ENCODE measurements at regions not wholly inside any gene's neighbourhood (a gene's known extent, or its start where the extent isn't known, plus 50 kb on each side); places are given as distances from the start of the nearest gene placed in this dataset.
"Not testable (repeated sequence)": the region's sequence is repeated elsewhere in the genome, so short reads cannot be mapped to it uniquely, and the experiment has no call there.

DNA sequence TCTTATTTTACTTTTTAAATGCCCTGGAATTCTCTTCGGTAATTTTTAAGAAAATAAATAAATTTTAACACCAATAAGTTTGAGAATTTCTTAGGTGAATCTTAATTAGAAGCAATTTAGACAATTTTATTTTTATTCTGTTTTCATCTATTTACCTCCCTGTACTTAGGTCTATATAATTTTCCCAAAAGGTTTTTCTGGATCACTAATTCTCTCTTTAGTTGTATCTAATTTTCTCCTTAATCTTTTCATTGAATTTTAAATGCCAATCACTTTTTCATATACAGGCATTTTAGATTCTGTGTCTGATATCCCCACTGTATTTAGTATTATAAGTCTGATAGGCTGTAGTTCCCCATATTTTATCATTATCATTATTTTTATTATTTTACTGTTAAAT lies 845.3 kb downstream of the TRIML1 start:
- DNase-seq (ENCODE audit: low spot score in 2 of 2) (no peak), FAIRE-seq (no peak)

DNA sequence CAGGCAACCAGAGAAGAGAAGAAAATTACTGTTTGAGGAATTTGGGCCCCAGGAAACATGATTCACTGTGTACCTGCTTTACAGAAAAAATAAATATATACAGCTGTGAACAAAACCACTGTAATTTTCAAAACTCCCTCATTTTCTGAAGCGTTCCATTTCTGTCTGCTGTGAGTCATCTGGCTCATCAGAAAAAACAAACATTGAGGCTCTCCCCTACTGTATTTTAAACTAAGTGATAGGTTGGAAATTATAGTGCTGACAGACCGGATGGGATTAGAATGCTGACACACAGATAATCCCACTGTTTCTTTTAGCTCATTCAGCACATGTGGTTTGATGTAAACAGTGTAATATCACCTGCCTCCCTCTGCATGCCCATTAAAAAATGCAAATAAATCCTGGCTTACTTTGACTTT lies 847.0 kb downstream of the TRIML1 start:
- no peak for DNase-seq (ENCODE audit: low spot score in 2 of 2)
- FAIRE-seq, result no peak

DNA sequence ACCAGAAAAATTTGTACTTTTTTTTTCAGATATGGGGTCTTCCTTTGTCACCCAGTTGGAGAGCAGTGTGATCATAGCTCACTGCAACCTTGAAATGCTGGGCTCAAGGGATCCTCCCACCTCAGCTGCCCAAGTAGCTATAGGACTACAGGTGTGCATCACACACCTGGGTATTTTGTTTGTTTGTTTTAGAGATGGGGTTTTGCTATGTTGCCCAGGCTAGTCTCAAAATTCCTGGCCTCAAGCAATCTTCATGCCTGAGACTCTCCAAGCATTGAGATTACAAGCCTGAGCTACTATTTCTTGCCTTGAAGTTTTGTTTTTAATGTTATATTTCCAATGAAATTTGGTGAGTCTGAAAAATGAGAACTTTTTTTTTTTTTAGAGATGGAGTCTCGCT lies 847.8 kb downstream of the TRIML1 start:
- no peak for DNase-seq (ENCODE audit: low spot score in 2 of 2)
- FAIRE-seq, result no peak

DNA sequence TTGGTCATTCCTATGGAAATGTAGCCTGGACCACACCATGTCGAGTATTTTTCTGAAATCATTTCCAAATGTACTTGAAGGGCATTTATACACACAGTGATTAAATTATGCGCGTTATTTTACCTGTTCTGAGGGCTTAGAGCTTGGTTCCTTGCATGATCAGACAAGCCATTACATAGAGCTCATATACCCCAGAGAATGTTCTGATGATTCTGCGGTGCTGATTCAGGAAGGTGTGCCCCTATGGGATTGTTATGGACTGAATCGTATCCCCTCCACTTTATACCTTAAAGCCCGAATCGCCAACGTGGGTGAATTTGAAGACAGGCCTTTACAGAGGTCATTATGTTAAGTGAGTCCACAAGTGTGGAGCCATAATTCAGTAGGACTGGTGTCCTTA lies 848.9 kb downstream of the TRIML1 start:
- no peak for FAIRE-seq
- DNase-seq (ENCODE audit: low spot score in 2 of 2), result no peak

DNA sequence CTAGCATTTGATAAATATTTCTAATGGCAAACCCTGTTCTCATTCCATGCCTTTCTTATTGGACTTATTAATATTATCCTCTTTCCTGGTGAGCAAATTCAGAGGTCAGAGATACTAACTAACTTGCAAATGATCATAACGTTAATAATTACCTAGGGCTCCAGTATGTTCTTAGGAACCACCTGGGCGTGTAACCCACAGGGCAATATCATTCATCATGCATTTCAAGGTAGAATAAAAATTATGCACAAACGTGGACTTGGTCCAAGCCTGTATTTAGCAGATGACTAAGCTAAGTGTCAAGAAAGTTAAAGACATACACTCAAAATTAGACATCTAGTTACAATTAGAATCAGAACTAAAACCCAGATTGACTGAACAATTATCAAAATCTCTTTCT lies 850.1 kb downstream of the TRIML1 start:
- DNase-seq (ENCODE audit: low spot score in 2 of 2) (no peak), FAIRE-seq (no peak)

DNA sequence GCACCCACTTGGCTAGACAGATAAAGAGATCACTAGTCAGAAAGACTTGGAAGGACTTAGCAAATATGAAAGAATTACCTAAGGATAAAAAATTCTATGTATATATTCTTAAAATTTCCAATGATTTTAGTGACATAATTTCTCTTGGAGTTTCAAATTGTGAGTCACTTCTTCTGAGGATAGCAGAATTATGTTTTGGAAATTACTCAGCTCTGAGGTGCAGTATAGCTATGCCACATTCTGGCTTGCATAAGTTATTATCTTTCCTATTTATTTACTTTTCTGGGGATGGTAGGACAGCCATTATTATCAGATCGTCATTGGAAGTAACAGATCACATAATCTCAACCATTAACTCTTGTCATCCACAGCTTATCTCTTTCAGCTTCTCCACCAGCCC lies 853.5 kb downstream of the TRIML1 start:
- FAIRE-seq (no peak), DNase-seq (ENCODE audit: low spot score in 2 of 2) (no peak)

DNA sequence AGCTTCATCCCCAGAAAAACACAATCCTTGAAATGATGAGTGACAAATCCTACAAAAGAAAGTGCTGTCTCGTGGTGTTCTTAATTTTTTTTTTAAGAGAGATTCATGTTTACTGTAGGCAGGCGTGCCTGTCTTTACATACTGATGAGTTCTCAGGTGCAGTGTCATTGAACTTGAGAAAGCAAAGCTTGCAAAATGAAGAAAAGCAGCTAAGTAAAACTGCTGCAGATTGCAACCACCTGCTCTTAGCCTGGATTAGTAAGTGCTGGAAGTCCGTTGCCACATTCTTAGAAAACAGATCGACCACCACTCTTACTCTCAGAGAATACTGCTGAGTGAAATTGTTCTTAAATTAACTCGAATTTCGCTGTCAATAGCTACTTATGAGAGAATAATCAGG lies 854.6 kb downstream of the TRIML1 start:
- FAIRE-seq, result no peak
- no peak for DNase-seq (ENCODE audit: low spot score in 2 of 2)

DNA sequence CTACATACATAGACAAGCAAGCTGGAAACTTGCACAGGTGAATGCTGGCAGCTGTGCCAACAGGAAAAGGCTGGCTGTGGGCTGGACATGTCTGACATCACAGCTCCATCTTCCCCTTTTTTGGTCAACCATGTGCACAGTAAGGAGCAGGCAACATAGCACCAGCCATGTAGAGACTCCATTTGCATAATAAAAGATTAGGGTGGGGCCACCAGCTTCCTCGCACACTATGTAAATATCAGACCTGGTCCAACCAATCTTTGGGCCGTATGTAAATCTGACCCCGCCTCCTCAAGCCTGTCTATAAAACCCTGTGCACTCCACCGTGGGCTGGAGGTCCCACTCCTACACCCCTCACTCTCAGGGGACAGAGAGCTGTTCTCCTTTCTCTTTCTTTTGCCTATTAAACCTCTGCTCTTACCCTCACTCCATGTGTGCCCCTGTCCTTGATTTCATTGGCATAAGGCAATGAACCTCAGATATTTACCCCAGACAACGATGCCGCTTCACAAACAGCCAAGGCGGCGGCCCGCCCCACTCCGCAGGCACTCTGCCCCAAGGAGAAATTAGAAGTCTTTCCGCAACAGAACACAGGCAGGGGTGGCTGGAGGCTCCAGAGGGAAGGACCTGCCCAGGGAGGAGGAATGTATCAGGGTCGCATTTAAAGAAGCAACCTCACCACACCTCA lies 862.2 kb downstream of the TRIML1 start:
- FAIRE-seq, result no peak
- no peak for DNase-seq (ENCODE audit: low spot score in 2 of 2)

DNA sequence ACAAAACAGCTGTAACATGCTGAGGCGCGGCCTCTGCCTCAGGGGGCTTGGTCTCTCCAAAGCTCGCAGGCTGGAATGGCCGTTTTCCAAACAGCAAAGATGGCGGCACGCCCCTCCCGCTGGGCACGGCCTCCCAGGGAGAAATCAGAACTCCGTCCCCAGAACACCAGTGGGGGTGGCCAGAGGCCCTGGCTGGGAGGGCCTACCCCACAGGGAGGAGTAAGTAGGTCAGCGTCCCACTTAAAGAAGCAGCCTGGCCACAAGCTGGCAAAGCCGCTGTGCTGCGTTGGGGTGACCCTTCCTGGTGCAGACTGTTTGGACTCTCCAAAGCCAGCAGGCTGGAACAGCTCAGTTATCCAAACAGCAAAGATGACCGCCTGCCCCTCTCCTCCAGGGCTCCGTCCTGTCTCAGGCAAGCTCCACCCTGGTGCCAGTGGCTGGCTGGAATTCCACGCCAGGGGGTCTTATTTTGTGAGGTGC lies 862.8 kb downstream of the TRIML1 start:
- DNase-seq (ENCODE audit: low spot score in 2 of 2) (no peak), FAIRE-seq (no peak)

DNA sequence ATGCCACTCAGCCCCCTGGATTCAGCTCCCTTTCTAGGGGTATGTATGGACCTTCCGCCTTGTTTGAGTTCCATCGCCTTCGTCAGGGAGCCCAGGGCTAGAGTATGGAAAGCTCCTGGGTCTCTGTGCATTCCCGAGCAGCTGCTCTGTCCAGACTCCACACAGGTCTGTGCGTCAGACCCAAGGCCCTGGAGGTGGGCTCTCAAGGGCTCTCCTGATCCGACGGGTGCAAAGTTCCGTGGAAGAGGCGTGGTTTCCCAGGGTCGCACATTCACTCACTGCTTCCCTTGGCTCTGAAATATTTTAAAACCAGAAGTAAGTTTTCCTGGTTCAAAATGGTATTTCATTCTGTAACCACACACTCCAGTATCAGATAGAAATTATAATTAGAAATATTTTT lies 863.2 kb downstream of the TRIML1 start:
- no peak for FAIRE-seq
- no peak for DNase-seq (ENCODE audit: low spot score in 2 of 2)

DNA sequence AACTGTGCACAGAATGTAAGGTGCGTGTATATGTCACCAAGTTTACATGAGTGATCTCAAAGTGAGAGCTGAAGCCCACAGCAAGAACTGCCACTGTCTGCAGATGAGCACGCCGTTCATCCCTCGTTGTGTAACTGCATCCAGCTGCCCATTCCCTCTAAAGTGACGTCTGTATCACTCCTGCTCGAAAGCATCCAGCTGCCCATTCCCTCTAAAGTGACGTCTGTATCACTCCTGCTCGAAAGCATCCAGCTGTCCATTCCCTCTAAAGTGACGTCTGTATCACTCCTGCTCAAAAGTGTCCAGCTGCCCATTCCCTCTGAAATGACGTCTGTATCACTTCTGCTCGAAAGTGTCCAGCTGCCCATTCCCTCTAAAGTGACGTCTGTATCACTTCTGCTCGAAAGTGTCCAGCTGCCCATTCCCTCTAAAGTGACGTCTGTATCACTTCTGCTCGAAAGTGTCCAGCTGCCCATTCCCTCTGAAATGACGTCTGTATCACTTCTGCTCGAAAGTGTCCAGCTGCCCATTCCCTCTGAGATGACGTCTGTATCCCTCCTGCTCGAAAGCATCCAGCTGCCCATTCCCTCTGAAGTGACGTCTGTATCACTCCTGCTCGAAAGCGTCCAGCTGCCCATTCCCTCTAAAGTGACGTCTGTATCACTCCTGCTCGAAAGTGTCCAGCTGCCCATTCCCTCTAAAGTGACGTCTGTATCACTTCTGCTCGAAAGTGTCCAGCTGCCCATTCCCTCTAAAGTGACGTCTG lies 871.4 kb downstream of the TRIML1 start:
- not testable (repeated sequence) for FAIRE-seq; DNase-seq (ENCODE audit: low spot score in 2 of 2)

DNA sequence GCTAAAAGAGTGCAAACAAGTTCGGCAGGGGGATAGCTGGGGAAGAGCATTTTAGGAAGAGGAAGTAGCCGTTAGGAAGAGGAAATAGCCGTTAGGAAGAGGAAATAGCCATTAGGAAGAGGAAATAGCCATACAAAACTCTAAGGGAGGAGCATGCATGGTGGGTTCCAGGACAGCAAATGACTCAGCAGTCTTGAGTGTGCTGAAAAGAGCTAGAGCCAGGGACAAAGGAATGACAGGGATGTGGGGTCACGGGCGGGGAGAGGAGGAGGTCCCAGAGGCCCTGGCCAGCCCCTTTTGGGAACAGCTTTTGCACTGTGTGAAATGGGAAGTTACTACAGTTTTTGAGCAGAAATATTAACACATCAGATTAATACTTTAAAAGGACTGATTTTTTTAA lies 882.6 kb downstream of the TRIML1 start:
- FAIRE-seq, result no peak

DNA sequence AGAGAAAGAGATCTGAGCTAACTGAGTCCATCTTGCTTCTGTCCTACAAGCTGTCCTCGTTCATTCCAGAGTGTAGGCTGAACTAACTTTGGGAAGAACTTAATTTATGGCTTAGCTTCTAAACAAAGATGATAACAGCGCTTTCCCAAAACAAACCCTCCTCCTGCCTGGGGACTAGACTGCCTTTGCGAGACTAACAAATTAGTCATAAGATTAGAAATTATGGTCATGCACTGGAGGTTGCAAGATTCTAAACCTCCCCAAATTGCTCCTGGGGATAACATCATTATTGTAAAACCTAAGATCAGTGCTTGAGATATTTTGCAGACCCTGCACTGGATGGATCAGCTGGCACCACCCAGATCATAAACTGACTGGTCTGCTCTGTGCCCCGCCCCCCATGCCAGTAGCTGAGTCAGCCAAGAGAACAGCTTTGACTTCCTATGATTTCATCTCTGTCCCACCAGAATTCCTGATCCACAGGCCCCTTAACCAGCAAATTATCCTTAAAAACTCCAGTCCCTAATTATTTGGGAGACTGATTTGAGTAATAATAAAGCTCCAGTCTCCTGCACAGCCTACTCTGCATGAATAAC lies 883.3 kb downstream of the TRIML1 start:
- no peak for FAIRE-seq
- DNase-seq (ENCODE audit: low spot score in 2 of 2), result no peak

More for the DNA sequence above, 882.6 kb downstream of the TRIML1 start:
- no peak for DNase-seq (ENCODE audit: low spot score in 2 of 2)

DNA sequence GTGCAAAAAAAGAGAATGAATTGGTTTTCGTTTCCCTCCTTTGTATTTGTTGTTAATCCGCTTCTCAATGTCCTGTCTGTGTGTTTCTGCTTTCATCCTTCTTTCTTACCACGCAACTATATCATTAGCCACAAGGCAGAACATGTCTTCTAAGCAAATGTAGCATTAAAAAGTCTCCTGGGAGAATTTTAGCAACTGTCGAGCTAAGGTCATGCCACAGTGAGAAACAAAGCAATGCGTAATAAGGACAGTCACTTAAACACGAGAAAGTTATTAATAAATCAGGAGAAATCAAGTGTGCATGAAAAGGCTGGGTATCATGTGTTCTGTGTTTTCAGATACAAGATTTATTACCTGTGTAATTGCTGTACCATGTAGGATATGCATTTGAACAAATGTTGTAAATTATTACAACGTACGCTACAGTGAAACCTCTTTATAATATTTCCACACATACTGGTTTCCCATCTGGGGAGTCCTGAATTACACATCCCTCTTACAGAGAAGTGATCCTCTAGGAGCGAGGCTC lies 890.8 kb downstream of the TRIML1 start:
- DNase-seq (ENCODE audit: low spot score in 2 of 2) (no peak), FAIRE-seq (no peak)

DNA sequence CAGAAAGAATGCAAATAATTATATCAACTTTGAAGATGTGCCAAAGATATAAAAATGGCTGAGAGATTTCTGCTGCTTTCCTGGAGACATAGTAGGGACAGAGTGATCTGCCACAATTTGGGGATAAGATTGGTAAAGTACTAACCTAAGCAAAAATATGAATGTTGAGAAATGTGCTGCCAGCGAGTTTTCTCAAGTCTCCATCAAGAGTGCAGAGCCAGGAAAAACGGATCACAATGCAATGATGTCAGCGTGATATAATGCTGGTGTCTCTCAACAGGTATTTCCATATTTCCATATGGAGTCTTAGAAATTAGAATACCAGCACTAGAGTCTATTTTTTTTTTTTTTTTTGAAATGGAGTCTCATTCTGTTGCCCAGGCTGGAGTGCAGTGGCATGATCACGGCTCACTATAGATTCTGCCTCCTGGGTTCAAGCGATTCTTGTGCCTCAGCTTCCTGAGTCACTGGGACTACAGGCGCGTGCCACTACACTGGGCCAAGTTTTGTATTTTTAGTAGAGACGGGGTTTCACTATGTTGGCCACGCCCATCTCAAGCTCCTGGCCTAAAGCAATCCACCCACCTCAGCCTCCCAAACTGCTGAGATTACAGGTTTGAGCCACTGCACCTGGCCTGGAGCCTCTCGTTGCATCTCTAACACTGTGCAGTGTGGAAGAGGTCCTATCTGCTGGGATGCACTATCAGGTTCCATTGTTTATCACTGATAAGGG lies 893.5 kb downstream of the TRIML1 start:
- FAIRE-seq (no peak), DNase-seq (ENCODE audit: low spot score in 2 of 2) (no peak)

DNA sequence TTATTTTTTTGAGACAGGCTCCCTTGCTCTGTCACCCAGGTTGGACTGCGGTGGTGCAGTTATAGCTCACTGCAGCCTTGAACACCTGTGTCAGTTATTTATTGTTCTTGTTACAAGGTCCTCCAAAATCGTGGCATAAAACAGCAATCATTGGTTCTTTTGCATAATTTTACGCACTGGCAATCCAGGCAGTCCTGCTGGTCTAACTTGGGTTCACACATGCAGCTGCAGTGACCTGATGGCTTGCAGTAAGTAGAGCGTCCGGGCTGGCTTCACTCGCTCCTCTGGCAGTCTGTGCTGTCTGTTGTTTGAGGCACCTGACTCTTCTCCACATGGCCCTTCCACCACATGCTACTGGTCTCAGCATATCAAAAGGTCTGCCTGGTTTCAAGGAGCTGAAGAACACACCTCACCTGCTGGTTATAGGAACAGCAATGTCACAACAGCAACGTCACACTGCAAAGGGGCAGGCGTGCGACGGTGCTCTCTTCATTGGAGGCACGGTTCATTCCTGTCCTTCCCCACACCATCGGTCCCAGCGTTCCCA lies 894.6 kb downstream of the TRIML1 start:
- DNase-seq (ENCODE audit: low spot score in 2 of 2) (no peak), FAIRE-seq (no peak)

DNA sequence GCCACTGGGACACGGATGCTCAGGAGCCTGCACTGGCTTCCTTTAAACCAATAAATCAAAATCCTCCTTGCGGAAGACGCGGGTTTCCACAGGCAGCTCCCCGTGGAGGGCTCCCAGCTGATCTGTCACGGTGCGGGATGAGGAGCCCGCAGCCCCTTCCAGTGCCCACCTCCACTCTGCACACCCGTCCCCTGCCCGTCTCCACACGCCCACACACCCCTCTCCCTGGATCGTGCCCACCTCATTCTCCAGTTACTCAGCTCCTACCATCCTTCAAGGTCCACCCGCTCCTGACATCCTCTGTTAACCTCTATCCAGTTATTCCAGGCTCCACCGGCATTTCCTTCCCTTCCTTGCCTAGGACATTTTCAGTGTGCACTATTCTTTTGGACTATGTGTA lies 895.9 kb downstream of the TRIML1 start:
- DNase-seq (ENCODE audit: low spot score in 2 of 2) (no peak), FAIRE-seq (no peak)

DNA sequence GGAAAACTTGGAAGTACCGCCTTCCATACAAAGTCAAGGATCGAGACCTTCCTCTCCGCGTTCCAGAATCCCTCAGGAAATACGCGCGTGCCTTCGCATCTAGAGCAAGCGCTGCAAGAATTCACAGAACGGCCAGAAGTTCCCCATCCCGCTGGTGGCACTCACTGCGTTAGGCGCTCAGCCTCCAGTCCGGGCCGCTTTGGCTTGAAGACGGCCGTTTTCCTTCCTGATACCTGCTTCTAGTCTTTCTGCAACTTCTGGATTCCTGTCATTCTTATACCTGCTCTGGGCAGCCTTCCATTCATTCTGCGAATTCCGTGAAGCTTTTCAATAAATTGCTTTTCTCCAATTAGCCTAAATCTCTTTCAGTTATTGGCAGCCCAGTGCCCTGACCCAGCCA lies 896.4 kb downstream of the TRIML1 start:
- FAIRE-seq (no peak), DNase-seq (ENCODE audit: low spot score in 2 of 2) (no peak)

DNA sequence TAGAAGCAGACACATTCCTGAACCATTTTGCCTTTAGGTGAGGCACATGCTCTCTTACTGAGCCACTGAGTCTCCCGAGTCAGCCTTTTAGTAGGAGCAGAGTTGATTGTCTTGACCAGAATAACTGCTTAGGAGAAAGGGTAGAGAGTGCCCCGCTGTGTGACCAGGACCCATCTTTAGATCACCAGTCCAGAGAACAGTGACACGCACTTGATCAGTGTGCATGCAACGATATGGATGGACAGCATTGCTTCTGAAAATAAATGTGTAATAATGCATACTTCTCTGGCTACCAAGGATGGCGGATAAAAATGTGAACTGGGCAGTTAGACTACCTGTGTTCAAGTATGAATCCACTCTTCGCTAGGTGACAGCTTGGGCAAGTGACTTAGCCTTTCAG lies 897.7 kb downstream of the TRIML1 start:
- FAIRE-seq (no peak), DNase-seq (ENCODE audit: low spot score in 2 of 2) (no peak)

DNA sequence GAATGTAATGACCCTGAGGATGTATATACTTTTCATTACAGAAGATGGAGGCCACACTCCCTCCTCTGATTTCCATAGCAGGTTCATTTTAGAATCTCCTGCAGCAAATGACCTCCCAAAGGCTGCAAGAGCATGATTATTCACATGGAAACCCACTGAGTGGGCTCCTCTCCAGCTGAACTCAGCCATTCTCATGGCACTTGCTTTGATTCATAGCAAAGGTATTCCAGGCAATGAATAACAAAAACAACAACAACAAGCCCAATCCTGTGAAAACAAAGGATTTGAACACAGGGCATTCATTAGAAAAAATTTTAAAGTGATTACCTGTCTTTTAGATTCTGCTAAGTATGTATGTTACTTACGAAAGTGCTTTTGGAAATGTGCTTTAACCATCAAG lies 894.0 kb upstream of the FRG1 start:
- no peak for FAIRE-seq
- DNase-seq (ENCODE audit: low spot score in 2 of 2), result no peak

DNA sequence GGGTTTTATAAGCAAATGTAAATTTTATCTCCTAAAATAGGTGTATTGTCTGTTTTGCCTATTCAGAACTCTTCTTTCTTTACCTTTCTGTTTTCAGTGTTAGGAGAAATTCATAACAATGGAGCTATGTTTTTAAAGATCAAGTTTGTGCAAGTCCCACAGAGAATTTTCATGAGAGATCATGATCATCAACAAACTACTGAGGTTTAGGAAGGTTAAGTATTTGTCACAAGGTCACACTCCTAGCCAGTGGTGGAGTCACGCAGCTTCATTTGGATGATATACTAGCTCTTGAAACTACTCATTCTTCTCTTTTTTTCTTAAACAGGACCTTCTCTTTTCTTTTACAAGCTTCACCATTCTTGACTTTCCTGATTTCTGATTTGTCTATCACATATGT lies 892.6 kb upstream of the FRG1 start:
- FAIRE-seq (no peak), DNase-seq (ENCODE audit: low spot score in 2 of 2) (no peak)

Data from frontal cortex (tissue), 3 donors.